ENCODE measurements at regions not wholly inside any gene's neighbourhood (a gene's known extent, or its start where the extent isn't known, plus 50 kb on each side); places are given as distances from the start of the nearest gene placed in this dataset.

DNA sequence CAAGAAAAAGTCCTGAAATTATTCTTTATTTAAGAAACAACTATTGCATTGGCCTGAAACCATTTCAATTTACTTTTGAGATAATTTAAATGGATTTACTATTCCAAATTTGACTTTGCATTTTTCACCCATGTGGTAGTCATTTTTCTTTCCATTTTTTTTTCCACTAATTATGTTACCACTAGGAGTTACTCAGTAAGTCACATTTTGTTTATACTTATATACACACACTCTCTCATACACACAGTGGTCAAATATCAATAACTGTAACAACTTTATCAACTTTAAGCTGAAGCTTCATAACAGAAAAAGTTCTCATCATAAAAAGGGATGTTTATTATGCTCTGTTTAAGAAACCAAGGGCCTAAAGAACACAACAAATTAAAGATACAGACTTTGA lies 222.8 kb downstream of the SIPA1L2 start:
- Histone ChIP-seq H3F3A (ENCODE audit: insufficient read depth, low read length) (no peaks in the 10 kb centered on the region), H3K36me3 (replicated peaks; ENCODE audit: insufficient read depth, low read length) (no peaks in the 10 kb centered on the region), H3K79me2 (ENCODE audit: low read length) (no peaks in the 10 kb centered on the region), H3K27me3 (replicated peaks; ENCODE audit: insufficient read depth, low read length) (no peaks in the 10 kb centered on the region), H3K4me2 (ENCODE audit: low read depth, low read length) (no peak overlapping the region), H4K20me1 (ENCODE audit: insufficient read depth, low read length) (no peaks in the 10 kb centered on the region), H3K9ac (ENCODE audit: low read length) (no peak overlapping the region), H3K4me1 (ENCODE audit: low read length) (no peaks in the 10 kb centered on the region), H2AFZ (ENCODE audit: low read length) (no peak overlapping the region), H3K9me2 (replicated peaks; ENCODE audit: insufficient read depth, low read length) (no peaks in the 10 kb centered on the region), H3K27ac (ENCODE audit: low read length) (no peak overlapping the region), H3K9me3 (replicated peaks; ENCODE audit: insufficient read depth, low read length) (no peaks in the 10 kb centered on the region), H3K4me3 (ENCODE audit: low read length) (no peak overlapping the region)
- TF ChIP-seq EZH2phosphoT487 (IDR thresholded peaks at IDR 0.05; ENCODE audit: low read length) = no peak
- no peak for DNase-seq

- no peaks in the 10 kb centered on the region for H3K36me3 ChIP-seq (replicated peaks; ENCODE audit: insufficient read depth, low read length)
- H2AFZ ChIP-seq (ENCODE audit: low read length) = no peak overlapping the region
- no peaks in the 10 kb centered on the region for H4K20me1 ChIP-seq (ENCODE audit: insufficient read depth, low read length)
- no peak overlapping the region for H3K27ac ChIP-seq (ENCODE audit: low read length)
- H3K9me2 ChIP-seq (replicated peaks; ENCODE audit: insufficient read depth, low read length) = no peaks in the 10 kb centered on the region
- H3K4me2 ChIP-seq (ENCODE audit: low read depth, low read length) = no peak overlapping the region
- DNase-seq = no peak
- H3K79me2 ChIP-seq (ENCODE audit: low read length) = no peaks in the 10 kb centered on the region
- H3K4me1 ChIP-seq (ENCODE audit: low read length) = no peaks in the 10 kb centered on the region
- H3K27me3 ChIP-seq (replicated peaks; ENCODE audit: insufficient read depth, low read length) = no peaks in the 10 kb centered on the region
- TF ChIP-seq EZH2phosphoT487 (IDR thresholded peaks at IDR 0.05; ENCODE audit: low read length) (no peak), EZH2 (optimal IDR thresholded peaks at IDR 0.05; ENCODE audit: low read depth, low read length) (no peak)
- TF ChIP-seq, protein P1, sequence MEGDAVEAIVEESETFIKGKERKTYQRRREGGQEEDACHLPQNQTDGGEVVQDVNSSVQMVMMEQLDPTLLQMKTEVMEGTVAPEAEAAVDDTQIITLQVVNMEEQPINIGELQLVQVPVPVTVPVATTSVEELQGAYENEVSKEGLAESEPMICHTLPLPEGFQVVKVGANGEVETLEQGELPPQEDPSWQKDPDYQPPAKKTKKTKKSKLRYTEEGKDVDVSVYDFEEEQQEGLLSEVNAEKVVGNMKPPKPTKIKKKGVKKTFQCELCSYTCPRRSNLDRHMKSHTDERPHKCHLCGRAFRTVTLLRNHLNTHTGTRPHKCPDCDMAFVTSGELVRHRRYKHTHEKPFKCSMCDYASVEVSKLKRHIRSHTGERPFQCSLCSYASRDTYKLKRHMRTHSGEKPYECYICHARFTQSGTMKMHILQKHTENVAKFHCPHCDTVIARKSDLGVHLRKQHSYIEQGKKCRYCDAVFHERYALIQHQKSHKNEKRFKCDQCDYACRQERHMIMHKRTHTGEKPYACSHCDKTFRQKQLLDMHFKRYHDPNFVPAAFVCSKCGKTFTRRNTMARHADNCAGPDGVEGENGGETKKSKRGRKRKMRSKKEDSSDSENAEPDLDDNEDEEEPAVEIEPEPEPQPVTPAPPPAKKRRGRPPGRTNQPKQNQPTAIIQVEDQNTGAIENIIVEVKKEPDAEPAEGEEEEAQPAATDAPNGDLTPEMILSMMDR (IDR thresholded peaks at IDR 0.05; ENCODE audit: low read length) = no peak
- no peak overlapping the region for H3K4me3 ChIP-seq (ENCODE audit: low read length)
- no peaks in the 10 kb centered on the region for H3F3A ChIP-seq (ENCODE audit: insufficient read depth, low read length)
- no peak overlapping the region for H3K9ac ChIP-seq (ENCODE audit: low read length)
- no peaks in the 10 kb centered on the region for H3K9me3 ChIP-seq (replicated peaks; ENCODE audit: insufficient read depth, low read length)
Observed at GRCh38 chr1:232405781-232406180, 224.2 kb downstream of the SIPA1L2 start.

DNA sequence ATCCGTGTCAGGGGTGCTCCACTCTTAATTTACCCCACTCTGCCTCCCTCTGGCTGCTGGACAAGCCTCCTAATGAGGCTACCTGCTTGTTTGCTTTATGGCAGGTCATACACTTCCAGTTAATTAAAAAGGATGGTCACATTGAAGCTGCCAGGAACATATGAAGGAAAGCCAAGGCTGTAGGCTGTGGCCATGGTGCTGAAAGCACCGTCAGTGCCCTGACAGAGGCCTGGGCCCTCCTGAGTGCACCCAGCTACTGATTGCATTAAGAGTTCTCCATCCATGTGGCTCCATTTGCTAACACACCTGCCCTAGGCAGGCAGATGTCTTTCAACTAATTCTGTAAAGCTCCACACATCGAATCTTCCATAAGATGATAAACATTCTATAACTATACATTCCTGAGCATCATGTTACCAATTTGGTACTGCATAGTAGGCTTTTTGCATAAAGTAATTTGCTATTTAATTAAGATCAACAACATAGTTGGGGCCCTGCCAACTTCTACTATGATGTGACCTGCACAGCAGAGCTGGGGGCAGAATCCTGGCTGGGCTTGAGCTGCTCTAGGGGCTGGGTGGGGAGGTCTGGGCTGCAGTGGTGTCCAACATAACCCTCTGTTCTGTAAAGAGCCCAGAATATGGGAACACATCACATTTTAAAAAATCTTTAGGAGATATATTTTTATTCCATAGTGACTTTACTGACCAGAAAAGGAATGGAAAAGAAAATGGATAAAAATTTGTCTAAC lies 224.8 kb downstream of the SIPA1L2 start:
- TF ChIP-seq EZH2phosphoT487 (IDR thresholded peaks at IDR 0.05; ENCODE audit: low read length) = no peak
- TF ChIP-seq, protein P1 (IDR thresholded peaks at IDR 0.05; ENCODE audit: low read length) = no peak
- TF ChIP-seq EZH2 (optimal IDR thresholded peaks at IDR 0.05; ENCODE audit: low read depth, low read length) = no peak
- no peak overlapping the region for H3K4me3 ChIP-seq (ENCODE audit: low read length)
- no peak overlapping the region for H2AFZ ChIP-seq (ENCODE audit: low read length)
- no peak overlapping the region for H3K9ac ChIP-seq (ENCODE audit: low read length)
- no peak overlapping the region for H3K27ac ChIP-seq (ENCODE audit: low read length)
- no peaks in the 10 kb centered on the region for H3K4me1 ChIP-seq (ENCODE audit: low read length)
- no peaks in the 10 kb centered on the region for H3K79me2 ChIP-seq (ENCODE audit: low read length)
- no peaks in the 10 kb centered on the region for H3K27me3 ChIP-seq (replicated peaks; ENCODE audit: insufficient read depth, low read length)
- no peaks in the 10 kb centered on the region for H3F3A ChIP-seq (ENCODE audit: insufficient read depth, low read length)
- no peak overlapping the region for H3K4me2 ChIP-seq (ENCODE audit: low read depth, low read length)
- no peaks in the 10 kb centered on the region for H3K36me3 ChIP-seq (replicated peaks; ENCODE audit: insufficient read depth, low read length)
- H4K20me1 ChIP-seq (ENCODE audit: insufficient read depth, low read length) = no peaks in the 10 kb centered on the region
- no peak for DNase-seq
- no peaks in the 10 kb centered on the region for H3K9me3 ChIP-seq (replicated peaks; ENCODE audit: insufficient read depth, low read length)
- H3K9me2 ChIP-seq (replicated peaks; ENCODE audit: insufficient read depth, low read length) = no peaks in the 10 kb centered on the region

GRCh38 chr1:232404227-232404626 lies 225.7 kb downstream of the SIPA1L2 start:
- Histone ChIP-seq H3K27me3 (replicated peaks; ENCODE audit: insufficient read depth, low read length) (no peaks in the 10 kb centered on the region), H3K9me2 (replicated peaks; ENCODE audit: insufficient read depth, low read length) (no peaks in the 10 kb centered on the region), H3F3A (ENCODE audit: insufficient read depth, low read length) (no peaks in the 10 kb centered on the region), H3K9ac (ENCODE audit: low read length) (no peak overlapping the region), H3K4me2 (ENCODE audit: low read depth, low read length) (no peak overlapping the region), H3K36me3 (replicated peaks; ENCODE audit: insufficient read depth, low read length) (no peaks in the 10 kb centered on the region), H3K27ac (ENCODE audit: low read length) (no peak overlapping the region), H4K20me1 (ENCODE audit: insufficient read depth, low read length) (no peaks in the 10 kb centered on the region), H2AFZ (ENCODE audit: low read length) (no peak overlapping the region), H3K4me1 (ENCODE audit: low read length) (no peaks in the 10 kb centered on the region), H3K9me3 (replicated peaks; ENCODE audit: insufficient read depth, low read length) (no peaks in the 10 kb centered on the region), H3K4me3 (ENCODE audit: low read length) (no peak overlapping the region), H3K79me2 (ENCODE audit: low read length) (no peaks in the 10 kb centered on the region)
- no peak for TF ChIP-seq EZH2 (optimal IDR thresholded peaks at IDR 0.05; ENCODE audit: low read depth, low read length)
- TF ChIP-seq, protein P1 (IDR thresholded peaks at IDR 0.05; ENCODE audit: low read length) = no peak
- TF ChIP-seq EZH2phosphoT487 (IDR thresholded peaks at IDR 0.05; ENCODE audit: low read length) = no peak
- DNase-seq = no peak
